CMK (cell line): ENCODE measurements at regions not wholly inside any gene's neighbourhood (a gene's known extent, or its start where the extent isn't known, plus 50 kb on each side); places are given as distances from the start of the nearest gene placed in this dataset.

Experiments used
- DNase-seq: peaks from one replicate; pipeline ENCODE4 v3.0.0-alpha.2; 2010; ENCODE audit warnings: low read depth

- DNase-seq: no peak
These were observed 395.3 kb downstream of the CD109 start for GRCh38 chr6:74091136-74091793.

GRCh38 chr6:74087899-74088298 lies 391.9 kb downstream of the CD109 start:
- no peak for DNase-seq

GRCh38 chr6:74075896-74076295 lies 379.9 kb downstream of the CD109 start:
- DNase-seq: no peak

GRCh38 chr6:74075323-74075722 lies 379.3 kb downstream of the CD109 start:
- DNase-seq: no peak

GRCh38 chr6:74074645-74075044 lies 378.6 kb downstream of the CD109 start:
- DNase-seq: no peak

- no peak for DNase-seq
These were observed 378.0 kb downstream of the CD109 start for GRCh38 chr6:74073999-74074398.

GRCh38 chr6:74073429-74073828 lies 377.4 kb downstream of the CD109 start:
- no peak for DNase-seq

- DNase-seq: no peak
These were observed 375.2 kb downstream of the CD109 start for GRCh38 chr6:74071214-74071613.

- DNase-seq: no peak
These were observed 374.7 kb downstream of the CD109 start for GRCh38 chr6:74070711-74071110.

GRCh38 chr6:74070091-74070490 lies 374.1 kb downstream of the CD109 start:
- DNase-seq: no peak

GRCh38 chr6:74069089-74069581 lies 373.1 kb downstream of the CD109 start:
- no peak for DNase-seq

- no peak for DNase-seq
These were observed 370.3 kb downstream of the CD109 start for GRCh38 chr6:74066168-74066871.

GRCh38 chr6:74065705-74066104 lies 369.7 kb downstream of the CD109 start:
- DNase-seq: no peak

GRCh38 chr6:74063391-74063790 lies 367.4 kb downstream of the CD109 start:
- DNase-seq: no peak

- DNase-seq: no peak
These were observed 365.2 kb downstream of the CD109 start for GRCh38 chr6:74061201-74061600.

- DNase-seq: no peak
These were observed 364.4 kb downstream of the CD109 start for GRCh38 chr6:74060354-74060753.

GRCh38 chr6:74058606-74059005 lies 362.6 kb downstream of the CD109 start:
- no peak for DNase-seq

GRCh38 chr6:74057326-74057725 lies 361.3 kb downstream of the CD109 start:
- no peak for DNase-seq

GRCh38 chr6:74054190-74054589 lies 358.2 kb downstream of the CD109 start:
- no peak for DNase-seq

- DNase-seq: no peak
These were observed 354.9 kb downstream of the CD109 start for GRCh38 chr6:74050921-74051320.

GRCh38 chr6:74048387-74048786 lies 352.4 kb downstream of the CD109 start:
- no peak for DNase-seq

- DNase-seq: no peak
These were observed 348.6 kb downstream of the CD109 start for GRCh38 chr6:74044417-74045096.

- DNase-seq: no peak
These were observed 345.4 kb downstream of the CD109 start for GRCh38 chr6:74041420-74041819.
